Stimulated activated naive B cell treated with anti-CD40 and anti-IgM and Interleukin-4, amounts not matched to agents 10 μg/mL and 1 μg/mL and 100 μg/mL, for 72 hours (primary cell): ENCODE measurements at regions not wholly inside any gene's neighbourhood (a gene's known extent, or its start where the extent isn't known, plus 50 kb on each side); places are given as distances from the start of the nearest gene placed in this dataset.

Source experiments
- ATAC-seq, 2 donors: fragments of 150-1000 bp; cut with Tn5 transposase; replicated peaks; 2 replicates each; pipeline ENCODE4 v1.10.0; 2021; ENCODE audit warnings: moderate library complexity in 1 of 2
- DNase-seq: peaks from one replicate; pipeline ENCODE4 v3.0.0; 2021
- H3K27ac Mint-ChIP-seq: one replicate; pipeline ENCODE4 v1.8.0; 2022; ENCODE audit warnings: mild to moderate bottlenecking, mixed read lengths
- H3K27me3 Mint-ChIP-seq, 2 donors: one replicate each; pipeline ENCODE4 v1.8.0; 2022; ENCODE audit warnings: mixed read lengths in 2 of 2
- H3K36me3 Mint-ChIP-seq, 2 donors: one replicate each; pipeline ENCODE4 v1.8.0; 2022; ENCODE audit warnings: mixed read lengths in 2 of 2, mild to moderate bottlenecking in 1 of 2
- H3K4me1 Mint-ChIP-seq, 2 donors: one replicate each; pipeline ENCODE4 v1.8.0; 2022; ENCODE audit warnings: mixed read lengths in 2 of 2, mild to moderate bottlenecking in 1 of 2
- H3K4me3 Mint-ChIP-seq, 2 donors: one replicate each; pipeline ENCODE4 v1.8.0; 2022; ENCODE audit warnings: mild to moderate bottlenecking in 2 of 2, mixed read lengths in 2 of 2, moderate library complexity in 1 of 2
- H3K9me3 Mint-ChIP-seq, 2 donors: one replicate each; pipeline ENCODE4 v1.8.0; 2022; ENCODE audit warnings: mixed read lengths in 2 of 2, mild to moderate bottlenecking in 1 of 2

- Mint-ChIP-seq H3K36me3 (no peaks in the 10 kb centered on the region), H3K4me3 (no peak overlapping the region), H3K9me3 (peaks cover 0 to 1% of the 10 kb centered on the region in 2 donors), H3K4me1 (no peaks in the 10 kb centered on the region), H3K27ac (no peak overlapping the region), H3K27me3 (peaks cover 0 to 3% of the 10 kb centered on the region in 2 donors)
- ATAC-seq (no peak), DNase-seq (no peak)
Observed at GRCh38 chr12:65634626-65635331, 189.5 kb upstream of the HMGA2 start.

- H3K9me3 Mint-ChIP-seq: no peaks in the 10 kb centered on the region
Observed at GRCh38 chr12:65636436-65636835, 187.8 kb upstream of the HMGA2 start.

DNA sequence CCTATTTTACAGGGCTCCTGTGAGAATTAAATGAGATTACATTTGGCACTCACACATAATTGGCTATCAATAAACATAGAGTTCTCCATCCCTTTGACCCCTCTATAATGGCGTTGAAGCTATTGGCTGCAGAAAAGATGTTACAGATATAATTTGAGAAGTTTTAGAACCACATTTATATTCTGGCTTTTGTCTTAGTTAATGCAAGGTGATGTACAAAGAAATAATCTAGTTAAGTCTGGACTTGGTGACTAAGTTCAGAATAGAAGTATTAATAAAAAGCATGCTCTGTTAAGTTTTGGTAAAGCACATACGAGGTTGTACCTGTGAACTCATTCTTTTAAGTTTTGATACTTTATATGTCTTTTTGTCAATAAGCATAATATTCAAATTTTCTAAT lies 187.1 kb upstream of the HMGA2 start:
- no peaks in the 10 kb centered on the region for H3K4me1 Mint-ChIP-seq
- peaks cover 0 to 6% of the 10 kb centered on the region in 2 donors for H3K27me3 Mint-ChIP-seq
- H3K36me3 Mint-ChIP-seq: no peaks in the 10 kb centered on the region
- ATAC-seq (no peak), DNase-seq (no peak)
- no peak overlapping the region for H3K4me3 Mint-ChIP-seq
- no peaks in the 10 kb centered on the region for H3K9me3 Mint-ChIP-seq
- no peak overlapping the region for H3K27ac Mint-ChIP-seq

More at GRCh38 chr12:65636436-65636835, 187.8 kb upstream of the HMGA2 start:
- Mint-ChIP-seq H3K27me3 (peaks cover 0 to under 1% of the 10 kb centered on the region in 2 donors), H3K36me3 (no peaks in the 10 kb centered on the region), H3K4me1 (no peaks in the 10 kb centered on the region), H3K4me3 (no peak overlapping the region), H3K27ac (no peak overlapping the region)
- ATAC-seq (no peak), DNase-seq (no peak)

GRCh38 chr12:65637774-65638173 lies 186.5 kb upstream of the HMGA2 start:
- Mint-ChIP-seq H3K4me3 (no peak overlapping the region), H3K9me3 (no peaks in the 10 kb centered on the region), H3K27me3 (peaks cover 0 to 6% of the 10 kb centered on the region in 2 donors), H3K36me3 (no peaks in the 10 kb centered on the region), H3K4me1 (no peaks in the 10 kb centered on the region), H3K27ac (no peak overlapping the region)
- ATAC-seq (no peak), DNase-seq (no peak)

DNA sequence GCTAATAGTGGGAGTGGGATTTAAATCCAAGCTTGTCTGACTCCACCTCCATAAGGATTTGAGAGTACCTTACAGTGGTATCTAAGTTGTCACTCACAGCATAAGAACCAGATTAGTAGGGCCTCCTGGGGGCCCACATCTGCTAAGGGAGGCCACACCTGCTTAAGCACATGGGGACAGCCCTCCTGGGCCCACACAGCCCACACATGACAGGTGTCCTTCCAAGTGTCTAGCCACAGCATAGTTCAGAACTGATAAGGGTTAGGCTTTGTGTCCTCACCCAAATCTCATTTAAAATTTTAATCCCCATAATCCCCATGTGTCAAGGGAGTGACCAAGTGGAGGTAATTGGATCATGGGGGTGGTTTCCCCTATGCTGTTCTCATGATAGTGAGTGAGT lies 186.0 kb upstream of the HMGA2 start:
- no peak overlapping the region for H3K4me3 Mint-ChIP-seq
- ATAC-seq: peak in 1 of 2 donors; percentile 21
- no peak overlapping the region for H3K27ac Mint-ChIP-seq
- H3K9me3 Mint-ChIP-seq: no peaks in the 10 kb centered on the region
- H3K4me1 Mint-ChIP-seq: no peaks in the 10 kb centered on the region
- no peak for DNase-seq
- H3K27me3 Mint-ChIP-seq: peaks cover 0 to 9% of the 10 kb centered on the region in 2 donors
- no peaks in the 10 kb centered on the region for H3K36me3 Mint-ChIP-seq

GRCh38 chr12:65640489-65640901 lies 183.8 kb upstream of the HMGA2 start:
- H3K36me3 Mint-ChIP-seq: no peaks in the 10 kb centered on the region
- no peaks in the 10 kb centered on the region for H3K4me1 Mint-ChIP-seq
- no peak for ATAC-seq
- H3K27me3 Mint-ChIP-seq: peaks cover 0 to 9% of the 10 kb centered on the region in 2 donors
- no peak for DNase-seq
- no peak overlapping the region for H3K4me3 Mint-ChIP-seq
- no peaks in the 10 kb centered on the region for H3K9me3 Mint-ChIP-seq
- no peak overlapping the region for H3K27ac Mint-ChIP-seq

DNA sequence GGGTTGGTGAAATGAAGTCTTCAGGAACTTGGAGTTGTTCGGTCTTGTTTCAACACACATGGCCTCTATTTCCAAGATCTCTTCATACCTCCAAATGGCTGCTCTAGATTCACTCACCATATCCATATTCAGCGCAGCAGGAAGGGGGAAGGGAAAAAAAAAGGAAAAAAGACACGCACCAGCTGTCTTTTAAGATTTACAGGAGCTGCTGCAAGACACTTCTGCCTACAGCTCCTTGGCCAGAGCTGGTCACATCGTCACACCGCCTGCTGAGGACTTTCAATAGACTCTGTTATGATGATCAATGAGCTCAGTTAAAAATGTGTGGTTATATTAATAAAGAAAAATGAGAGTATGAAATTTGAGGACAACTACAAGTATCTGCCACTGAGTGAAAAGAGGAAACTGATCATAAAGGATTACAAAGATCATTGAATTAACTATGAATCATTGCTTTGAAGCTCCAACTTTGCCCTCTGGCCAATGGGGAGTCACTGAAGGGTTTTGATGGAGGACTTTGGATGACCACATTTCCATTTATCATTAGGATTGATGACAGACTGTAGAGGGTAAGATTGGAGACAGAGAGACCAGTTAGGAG lies 182.1 kb upstream of the HMGA2 start:
- ATAC-seq: no peak
- DNase-seq: no peak
- no peak overlapping the region for H3K27ac Mint-ChIP-seq
- H3K9me3 Mint-ChIP-seq: no peaks in the 10 kb centered on the region
- no peaks in the 10 kb centered on the region for H3K4me1 Mint-ChIP-seq
- H3K4me3 Mint-ChIP-seq: no peak overlapping the region
- H3K36me3 Mint-ChIP-seq: no peaks in the 10 kb centered on the region
- peaks cover 0 to 11% of the 10 kb centered on the region in 2 donors for H3K27me3 Mint-ChIP-seq

DNA sequence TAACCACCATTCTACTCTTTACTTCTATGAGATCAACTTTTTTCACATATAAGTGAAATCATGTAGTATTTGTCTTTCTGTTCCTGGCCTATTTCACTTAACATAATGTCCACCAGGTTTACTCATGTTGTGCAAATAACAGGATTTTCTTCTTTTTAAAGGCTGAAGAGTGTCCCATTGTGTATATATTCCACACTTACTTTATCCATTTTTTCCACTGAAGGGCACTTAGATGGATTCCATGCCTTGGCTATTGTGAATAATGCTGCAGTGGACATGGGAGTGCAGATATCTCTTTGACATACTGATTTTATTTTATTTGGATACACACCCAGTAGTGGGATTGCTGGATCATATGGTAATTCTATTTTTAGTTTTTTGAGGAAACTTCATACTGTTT lies 181.1 kb upstream of the HMGA2 start:
- Mint-ChIP-seq H3K4me3 (no peak overlapping the region), H3K27ac (no peak overlapping the region), H3K27me3 (peaks cover 0 to 14% of the 10 kb centered on the region in 2 donors), H3K9me3 (no peaks in the 10 kb centered on the region), H3K36me3 (no peaks in the 10 kb centered on the region), H3K4me1 (no peaks in the 10 kb centered on the region)
- DNase-seq (no peak), ATAC-seq (no peak)

DNA sequence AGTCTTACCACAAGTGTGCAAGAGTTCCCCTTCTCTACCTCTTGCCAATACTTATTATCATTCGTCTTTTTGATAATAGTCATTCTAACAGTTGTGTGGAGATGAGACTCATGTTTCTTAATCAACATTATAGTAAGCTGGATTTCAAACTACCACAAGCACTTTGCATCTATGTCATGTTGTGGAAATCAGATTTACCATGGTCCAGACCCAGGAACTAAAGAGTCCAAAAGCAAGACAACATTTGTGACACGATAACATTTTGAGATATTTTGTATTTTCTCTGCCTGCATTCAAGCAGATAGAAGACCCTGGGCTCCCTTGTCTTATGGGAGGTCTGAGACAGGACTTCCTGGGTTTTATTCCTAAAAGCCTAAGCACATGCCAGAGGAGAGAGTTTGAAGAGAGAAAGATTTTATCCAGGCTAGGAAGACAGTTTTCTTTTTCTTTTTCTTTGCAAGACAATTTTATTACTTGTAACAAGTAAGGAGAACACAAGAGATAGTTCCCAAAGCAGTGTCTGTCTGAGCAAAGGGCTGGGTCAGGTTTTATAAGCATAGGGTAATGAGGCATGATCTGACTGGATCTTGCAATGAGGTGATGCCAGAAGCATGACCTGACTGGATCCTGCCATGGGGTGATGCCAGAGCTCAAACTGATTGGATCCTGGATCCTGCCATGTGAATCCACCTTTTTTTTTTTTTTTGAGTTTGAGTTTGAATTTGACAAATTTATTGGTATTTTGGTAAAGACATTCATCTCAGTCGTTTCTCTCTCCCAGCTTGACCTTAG lies 180.5 kb upstream of the HMGA2 start:
- Mint-ChIP-seq H3K36me3 (no peaks in the 10 kb centered on the region), H3K27ac (no peak overlapping the region), H3K9me3 (no peaks in the 10 kb centered on the region), H3K4me3 (no peak overlapping the region), H3K27me3 (peaks cover under 1 to 14% of the 10 kb centered on the region in 2 donors), H3K4me1 (no peaks in the 10 kb centered on the region)
- DNase-seq (no peak), ATAC-seq (no peak)

DNA sequence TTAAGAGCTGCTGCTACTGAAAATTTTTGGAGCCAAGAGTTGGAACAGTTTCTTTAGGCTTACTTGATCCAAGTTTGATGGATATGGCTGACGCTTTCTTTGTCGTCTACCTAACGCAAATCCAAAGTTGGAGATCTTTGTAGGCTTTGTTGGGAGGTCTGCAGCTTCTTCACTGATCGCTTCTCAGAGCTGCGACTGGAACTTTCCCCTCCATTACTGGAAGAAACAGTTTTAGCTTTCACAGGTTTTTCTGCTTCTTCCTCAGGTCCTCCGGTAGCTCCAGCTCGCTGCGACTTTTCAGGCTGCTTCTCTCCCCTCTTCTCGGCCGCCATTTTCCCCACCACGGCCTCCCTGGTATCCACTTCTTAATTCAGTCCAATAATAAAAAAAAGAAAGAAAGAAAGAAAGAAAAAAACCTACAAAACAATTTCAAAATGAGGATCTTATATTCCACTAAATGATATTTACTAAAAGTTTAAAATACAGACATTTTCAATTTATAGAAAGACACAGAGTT lies 178.1 kb upstream of the HMGA2 start:
- Mint-ChIP-seq H3K4me1 (no peaks in the 10 kb centered on the region), H3K9me3 (no peaks in the 10 kb centered on the region), H3K4me3 (no peak overlapping the region), H3K36me3 (no peaks in the 10 kb centered on the region), H3K27me3 (peaks cover 5 to 14% of the 10 kb centered on the region in 2 donors), H3K27ac (no peak overlapping the region)
- DNase-seq: no peak
- ATAC-seq: no peak

DNA sequence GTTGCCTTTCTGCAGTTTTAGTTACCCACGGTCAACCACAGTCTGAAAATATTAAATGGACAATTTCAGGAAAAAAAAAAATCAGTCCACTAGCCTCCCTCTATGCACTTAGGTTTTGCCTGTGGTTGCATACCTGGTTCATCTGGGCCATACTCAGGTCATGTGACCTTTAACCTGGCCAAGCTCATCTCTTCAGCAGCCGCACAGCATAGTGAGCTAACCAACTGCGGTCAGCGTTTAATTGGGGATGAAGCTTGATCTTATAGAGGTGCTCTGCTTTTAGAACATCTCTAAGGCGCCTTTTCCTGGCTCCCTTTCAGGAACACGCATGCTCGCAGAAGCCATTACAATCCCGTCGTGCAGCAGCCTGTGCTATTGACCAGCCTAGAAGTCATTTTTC lies 177.2 kb upstream of the HMGA2 start:
- Mint-ChIP-seq H3K4me3 (no peak overlapping the region), H3K27me3 (peaks cover 5 to 8% of the 10 kb centered on the region in 2 donors), H3K36me3 (no peaks in the 10 kb centered on the region), H3K4me1 (no peaks in the 10 kb centered on the region), H3K9me3 (no peaks in the 10 kb centered on the region), H3K27ac (no peak overlapping the region)
- no peak for ATAC-seq
- no peak for DNase-seq

GRCh38 chr12:65648461-65648860 lies 175.8 kb upstream of the HMGA2 start:
- ATAC-seq: no peak
- no peaks in the 10 kb centered on the region for H3K36me3 Mint-ChIP-seq
- H3K27ac Mint-ChIP-seq: no peak overlapping the region
- H3K4me1 Mint-ChIP-seq: no peaks in the 10 kb centered on the region
- no peaks in the 10 kb centered on the region for H3K9me3 Mint-ChIP-seq
- DNase-seq: no peak
- peaks cover 5% of the 10 kb centered on the region in 2 donors for H3K27me3 Mint-ChIP-seq
- no peak overlapping the region for H3K4me3 Mint-ChIP-seq

- peaks cover 5% of the 10 kb centered on the region in 2 donors for H3K27me3 Mint-ChIP-seq
- no peak for ATAC-seq
Observed at GRCh38 chr12:65649126-65649525, 175.2 kb upstream of the HMGA2 start.

GRCh38 chr12:65651060-65651459 lies 173.2 kb upstream of the HMGA2 start:
- H3K27ac Mint-ChIP-seq: no peak overlapping the region
- H3K4me1 Mint-ChIP-seq: no peaks in the 10 kb centered on the region
- no peak for ATAC-seq
- no peak for DNase-seq
- H3K36me3 Mint-ChIP-seq: no peaks in the 10 kb centered on the region
- H3K9me3 Mint-ChIP-seq: no peaks in the 10 kb centered on the region
- H3K27me3 Mint-ChIP-seq: peaks cover 5% of the 10 kb centered on the region in 2 donors
- no peak overlapping the region for H3K4me3 Mint-ChIP-seq

More at GRCh38 chr12:65649126-65649525, 175.2 kb upstream of the HMGA2 start:
- Mint-ChIP-seq H3K9me3 (no peaks in the 10 kb centered on the region), H3K27ac (no peak overlapping the region), H3K36me3 (no peaks in the 10 kb centered on the region), H3K4me3 (no peak overlapping the region), H3K4me1 (no peaks in the 10 kb centered on the region)
- DNase-seq: no peak
